RWPE2 (cell line): ENCODE measurements at regions not wholly inside any gene's neighbourhood (a gene's known extent, or its start where the extent isn't known, plus 50 kb on each side); places are given as distances from the start of the nearest gene placed in this dataset.
"Not testable (repeated sequence)": the region's sequence is repeated elsewhere in the genome, so short reads cannot be mapped to it uniquely, and the experiment has no call there.

Experiments
- ATAC-seq: fragments of 200-7000 bp; cut with Tn5 transposase; 3 replicates; pipeline ENCODE4 v1.9.1; 2021; ENCODE audit warnings: low read depth
- DNase-seq: peaks from one replicate; pipeline ENCODE4 v3.0.0-alpha.2; 2020; ENCODE audit warnings: low spot score
- H3K27ac ChIP-seq: fragments of 450-650 bp; 2 replicates; pipeline ENCODE4 v1.5.1; 2017; ENCODE audit warnings: mild to moderate bottlenecking; ENCODE audit not compliant: poor library complexity, severe bottlenecking
- H3K27me3 ChIP-seq: fragments of 250-450 bp; sonication (Bioruptor Pico); 2 replicates; pipeline ENCODE4 v1.5.1; 2021; ENCODE audit warnings: mild to moderate bottlenecking, moderate library complexity; ENCODE audit not compliant: insufficient read depth, poor library complexity, severe bottlenecking
- H3K36me3 ChIP-seq: fragments of 250-450 bp; sonication (Bioruptor Pico); 2 replicates; pipeline ENCODE4 v1.5.1; 2020; ENCODE audit warnings: low read depth, mild to moderate bottlenecking, moderate library complexity
- H3K4me1 ChIP-seq: fragments of 250-450 bp; sonication (Bioruptor Pico); 2 replicates; pipeline ENCODE4 v1.5.1; 2021; ENCODE audit warnings: mild to moderate bottlenecking, moderate library complexity; ENCODE audit not compliant: insufficient read depth, poor library complexity, severe bottlenecking
- H3K4me3 ChIP-seq: fragments of 250-450 bp; sonication (Bioruptor Pico); 2 replicates; pipeline ENCODE4 v1.5.1; 2021; ENCODE audit warnings: mild to moderate bottlenecking, moderate library complexity; ENCODE audit not compliant: severe bottlenecking
- H3K9me3 ChIP-seq: fragments of 250-450 bp; sonication (Bioruptor Pico); 2 replicates; pipeline ENCODE4 v1.5.1; 2021; ENCODE audit warnings: mild to moderate bottlenecking, moderate library complexity; ENCODE audit not compliant: severe bottlenecking

- not testable (repeated sequence) for H3K4me1 ChIP-seq, H3K27ac ChIP-seq, H3K36me3 ChIP-seq, H3K4me3 ChIP-seq, ATAC-seq, DNase-seq, H3K9me3 ChIP-seq, H3K27me3 ChIP-seq
These were observed 98.0 kb downstream of the CHRFAM7A start for GRCh38 chr15:30295150-30295844.

- H3K36me3 ChIP-seq, DNase-seq, ATAC-seq, H3K27me3 ChIP-seq, H3K4me1 ChIP-seq, H3K9me3 ChIP-seq, H3K4me3 ChIP-seq, H3K27ac ChIP-seq: not testable (repeated sequence)
These were observed 89.4 kb downstream of the CHRFAM7A start for GRCh38 chr15:30303968-30304367.
